PFSK-1 (cell line): ENCODE measurements at regions not wholly inside any gene's neighbourhood (a gene's known extent, or its start where the extent isn't known, plus 50 kb on each side); places are given as distances from the start of the nearest gene placed in this dataset.

Experiments used
- FOXP2 ChIP-seq: optimal IDR thresholded peaks from 2 replicates; pipeline ENCODE3; 2011; ENCODE audit warnings: borderline replicate concordance, control low read depth, inconsistent platforms; ENCODE audit not compliant: insufficient read depth; ENCODE audit errors: extremely low read length, extremely low read depth
- POLR2AphosphoS5 ChIP-seq: IDR thresholded peaks from 2 replicates; pipeline ENCODE4 v1.6.1; 2012; ENCODE audit warnings: low read depth, mild to moderate bottlenecking, control low read depth, low read length, moderate library complexity
- REST ChIP-seq, 2 experiments: IDR thresholded peaks; 2 replicates each; pipeline versions ENCODE4 v1.6.1 to v1.8.0; 2011 to 2012; ENCODE audit warnings: low read depth in 2 of 2, low read length in 2 of 2, control low read depth in 1 of 2, inconsistent platforms in 1 of 2, mild to moderate bottlenecking in 1 of 2, moderate library complexity in 1 of 2; ENCODE audit not compliant: insufficient read depth in 1 of 2
- SIN3A ChIP-seq: IDR thresholded peaks from 2 replicates; pipeline ENCODE4 v1.6.1; 2012; ENCODE audit warnings: mild to moderate bottlenecking, low read length, moderate library complexity, borderline replicate concordance; ENCODE audit not compliant: insufficient read depth
- TAF1 ChIP-seq: IDR thresholded peaks from 2 replicates; pipeline ENCODE4 v1.6.1; 2012; ENCODE audit warnings: low read length, control low read depth, borderline replicate concordance; ENCODE audit not compliant: insufficient read depth

- TF ChIP-seq POLR2AphosphoS5, result no peak
- TF ChIP-seq REST (IDR thresholded peaks at IDR 0.05; ENCODE audit: insufficient read depth in 1 of 2, low read depth in 2 of 2, low read length in 2 of 2), result 0 out of 4 replicates have a peak, but pooled peaks of 1 of the 2 experiments have one; percentile 4
Observed at GRCh38 chr3:127424766-127425504, 137.1 kb upstream of the PRR20G start.

DNA sequence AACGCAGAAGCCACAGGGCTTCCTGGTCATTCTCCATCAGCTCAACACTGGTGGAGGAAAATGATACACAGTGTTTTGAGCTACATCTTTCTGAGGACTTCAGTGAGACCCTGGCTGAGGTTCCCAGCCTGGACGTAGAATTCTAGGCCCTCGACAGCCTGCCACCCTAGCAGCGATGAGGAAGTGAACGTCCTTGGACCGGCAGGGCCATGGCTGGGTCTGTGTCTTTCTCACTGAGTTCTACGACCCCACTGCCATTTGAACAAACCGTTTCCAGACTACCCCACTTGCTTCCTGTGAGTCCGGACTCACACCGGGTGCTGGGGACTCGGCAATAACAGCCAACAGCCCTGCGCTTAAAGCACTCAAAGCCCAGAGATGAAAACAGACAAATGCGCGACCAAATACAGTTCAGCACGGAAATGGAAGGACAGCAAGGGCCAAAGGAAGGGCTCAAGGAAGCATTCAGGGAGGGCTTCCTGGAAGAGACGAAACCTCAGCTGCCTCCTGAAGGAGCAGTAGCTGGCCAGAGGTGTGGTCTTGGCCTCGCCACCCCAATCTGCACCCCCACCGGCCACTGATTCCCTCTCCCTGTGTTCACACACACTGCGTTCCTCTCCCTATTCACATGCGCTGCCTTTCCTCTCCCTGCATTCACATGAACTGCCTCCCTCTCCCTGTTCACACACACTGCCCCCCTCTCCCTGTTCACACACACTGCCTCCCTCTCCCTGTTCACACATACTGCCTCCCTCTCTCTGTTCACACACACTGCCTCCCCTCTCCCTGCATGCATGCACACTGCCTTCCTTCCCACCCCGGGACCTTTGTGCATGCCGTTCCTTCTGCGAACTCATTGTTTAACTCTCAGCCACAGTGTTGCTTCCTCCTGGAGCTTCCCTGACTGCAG lies 136.3 kb upstream of the PRR20G start:
- TF ChIP-seq REST (IDR thresholded peaks at IDR 0.05; ENCODE audit: insufficient read depth in 1 of 2, low read depth in 2 of 2, low read length in 2 of 2) (0 out of 4 replicates have a peak, but pooled peaks of 1 of the 2 experiments have one; percentile 42), SIN3A (no peak), TAF1 (no peak), FOXP2 (no peak), POLR2AphosphoS5 (no peak)

GRCh38 chr3:127422663-127423375 lies 135.0 kb upstream of the PRR20G start:
- TF ChIP-seq REST (IDR thresholded peaks at IDR 0.05; ENCODE audit: insufficient read depth in 1 of 2, low read depth in 2 of 2, low read length in 2 of 2) (no peak), POLR2AphosphoS5 (no peak), FOXP2 (no peak), SIN3A (no peak), TAF1 (no peak)

GRCh38 chr3:127421943-127422662 lies 134.3 kb upstream of the PRR20G start:
- TF ChIP-seq POLR2AphosphoS5 (no peak), TAF1 (no peak), REST (IDR thresholded peaks at IDR 0.05; ENCODE audit: insufficient read depth in 1 of 2, low read depth in 2 of 2, low read length in 2 of 2) (no peak), FOXP2 (no peak), SIN3A (no peak)
